AG10803 (cell line): ENCODE measurements at regions not wholly inside any gene's neighbourhood (a gene's known extent, or its start where the extent isn't known, plus 50 kb on each side); places are given as distances from the start of the nearest gene placed in this dataset.

Source experiments
- DNase-seq: peaks from one replicate; pipeline ENCODE4 v3.0.0; 2010; ENCODE audit warnings: low read depth
- H3K4me3 ChIP-seq: 2 replicates; pipeline ENCODE4 v1.5.1; 2011; ENCODE audit warnings: mild to moderate bottlenecking, low read length, control low read depth
- CTCF ChIP-seq: conservative IDR thresholded peaks from 2 replicates; pipeline ENCODE4 v1.5.1; 2011; ENCODE audit warnings: mild to moderate bottlenecking, low read length, control low read depth, inconsistent platforms

GRCh38 chr18:65567372-65567771 is 183.4 kb upstream of the CDH7 start:
- DNase-seq = no peak
- H3K4me3 ChIP-seq = no peak overlapping the region
- TF ChIP-seq CTCF = no peak

GRCh38 chr18:65548316-65548715 is 202.5 kb upstream of the CDH7 start:
- no peak for TF ChIP-seq CTCF
- DNase-seq = no peak
- no peak overlapping the region for H3K4me3 ChIP-seq

GRCh38 chr18:65547046-65547445 is 203.8 kb upstream of the CDH7 start:
- H3K4me3 ChIP-seq = no peak overlapping the region
- no peak for TF ChIP-seq CTCF
- no peak for DNase-seq

DNA sequence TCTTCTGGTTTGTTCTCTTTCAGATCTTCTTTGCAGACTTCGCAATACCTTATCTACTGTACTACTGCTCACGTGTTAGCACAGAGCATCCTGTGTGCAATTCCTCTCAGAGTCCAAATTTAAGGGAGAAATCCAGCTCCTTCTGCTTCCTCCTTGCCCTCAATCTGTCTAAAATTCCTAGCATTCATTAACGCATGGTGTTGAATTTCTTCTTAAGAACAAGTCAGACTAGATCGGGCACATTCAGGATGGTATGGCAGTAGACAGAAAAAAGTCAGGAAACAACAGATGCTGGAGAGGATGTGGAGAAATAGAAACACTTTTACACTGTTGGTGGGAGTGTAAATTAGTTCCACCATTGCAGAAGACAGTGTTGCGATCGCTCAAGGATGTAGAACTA is 206.1 kb upstream of the CDH7 start:
- TF ChIP-seq CTCF = no peak
- no peak overlapping the region for H3K4me3 ChIP-seq
- no peak for DNase-seq

DNA sequence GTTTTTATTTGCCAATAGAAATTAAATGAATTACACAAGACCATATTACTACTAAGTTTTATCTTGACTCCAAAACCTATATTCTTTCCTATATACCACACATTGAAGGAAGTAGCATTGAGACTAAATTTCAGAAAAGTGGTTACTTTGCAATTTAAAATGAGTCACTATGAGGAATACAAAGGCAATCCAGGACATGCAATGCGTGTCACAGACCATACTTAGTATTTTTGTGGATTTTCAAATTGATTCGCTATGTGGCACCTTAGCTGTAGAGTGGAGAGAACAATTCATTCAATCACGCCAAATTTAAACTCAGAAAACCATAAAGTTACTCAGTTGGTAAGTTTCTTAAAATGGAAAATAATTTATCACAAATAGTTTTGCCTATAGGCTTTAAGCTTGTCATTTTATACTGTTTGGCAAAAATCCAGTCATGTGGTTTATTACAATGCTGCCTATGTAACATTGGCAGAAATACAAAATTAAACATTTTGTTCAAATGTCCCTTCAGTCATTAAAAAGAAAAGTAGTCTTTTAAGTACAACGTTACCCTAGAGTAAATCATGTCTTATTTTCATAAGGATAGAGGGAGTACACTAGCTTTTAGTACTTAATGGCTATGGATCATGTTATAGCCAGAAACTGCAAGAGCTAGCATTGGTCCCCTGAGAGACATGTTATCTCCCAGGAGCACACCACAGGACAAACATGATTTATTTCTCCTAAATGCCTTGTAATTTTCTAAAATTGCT is 222.8 kb upstream of the CDH7 start:
- DNase-seq = no peak
- no peak overlapping the region for H3K4me3 ChIP-seq
- TF ChIP-seq CTCF = no peak

DNA sequence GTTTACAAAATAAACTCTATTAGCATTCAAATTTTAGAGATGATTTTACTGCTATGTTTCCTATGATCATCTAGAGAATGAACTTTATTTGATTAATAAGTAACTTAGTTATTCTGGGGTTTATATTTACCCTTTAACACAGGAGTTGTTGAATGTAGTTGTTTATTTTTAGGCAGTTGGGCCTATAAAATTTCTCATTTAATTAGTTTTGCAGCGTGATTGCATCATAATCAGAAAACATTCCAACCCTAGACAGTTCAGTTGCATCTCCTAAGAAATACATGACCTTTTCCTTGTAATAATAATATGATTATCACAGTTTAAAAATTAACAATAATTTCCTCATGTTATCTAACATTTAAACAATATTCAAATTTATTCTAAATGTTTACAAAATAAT is 224.7 kb upstream of the CDH7 start:
- H3K4me3 ChIP-seq = no peak overlapping the region
- no peak for TF ChIP-seq CTCF
- no peak for DNase-seq

DNA sequence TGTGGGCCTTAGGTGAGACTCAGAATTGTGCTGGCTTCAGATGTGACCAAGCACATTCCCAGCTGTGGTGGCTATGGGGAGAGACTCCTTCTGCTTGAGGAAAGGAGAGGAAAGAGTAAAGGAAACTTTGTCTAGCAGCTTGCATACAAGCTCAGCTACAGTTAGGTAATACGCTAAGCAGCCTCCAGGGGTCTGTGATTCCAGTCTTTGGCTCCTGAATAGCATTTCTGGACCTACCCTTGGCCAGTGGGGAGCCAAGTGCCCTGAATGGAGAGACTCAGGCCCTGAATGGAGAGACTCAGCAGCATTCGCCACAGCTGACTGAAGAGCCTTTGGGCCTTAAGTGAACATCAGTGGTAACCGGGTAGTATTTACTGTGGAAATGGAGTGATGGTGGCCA is 227.4 kb upstream of the CDH7 start:
- DNase-seq = no peak

More for the DNA sequence above, 227.4 kb upstream of the CDH7 start:
- no peak overlapping the region for H3K4me3 ChIP-seq
- TF ChIP-seq CTCF = no peak
